ENCODE measurements at regions not wholly inside any gene's neighbourhood (a gene's known extent, or its start where the extent isn't known, plus 50 kb on each side); places are given as distances from the start of the nearest gene placed in this dataset.

- DNase-seq (ENCODE audit: low read depth, low spot score) (no peak), ATAC-seq (no peak)
- Histone ChIP-seq H3K79me2 (ENCODE audit: insufficient read depth, low read length) (no peaks in the 10 kb centered on the region), H3K36me3 (ENCODE audit: control insufficient read depth in 1 of 2, insufficient read depth in 2 of 2, low read length in 2 of 2) (no peaks in the 10 kb centered on the region), H3K9me2 (ENCODE audit: insufficient read depth) (no peaks in the 10 kb centered on the region), H3K27me3 (ENCODE audit: insufficient read depth, low read length) (no peaks in the 10 kb centered on the region), H2AFZ (ENCODE audit: low read depth, low read length, poor library complexity, severe bottlenecking) (no peak overlapping the region), H3K9me3 (ENCODE audit: control insufficient read depth in 1 of 2, insufficient read depth in 1 of 2, low read depth in 1 of 2, low read length in 2 of 2) (no peaks in the 10 kb centered on the region), H4K20me1 (ENCODE audit: insufficient read depth) (no peaks in the 10 kb centered on the region), H3K9ac (ENCODE audit: low read length) (no peak overlapping the region), H3K4me3 (replicated peaks in 1 of 2; ENCODE audit: low read depth in 1 of 2, low read length in 2 of 2) (no peak overlapping the region), H3K4me1 (ENCODE audit: control insufficient read depth in 1 of 2, insufficient read depth in 2 of 2, low read length in 2 of 2) (no peaks in the 10 kb centered on the region), H3K27ac (ENCODE audit: low read depth, low read length) (no peak overlapping the region), H3K4me2 (ENCODE audit: low read length) (no peak overlapping the region)
- intact Hi-C loops (cut with micrococcal nuclease) = no loop called here
- ChIA-PET RAD21 (ENCODE audit: low non-redundant PET in 1 of 2, low total read pairs in 2 of 2, uncharacterized antibody in 2 of 2, unreplicated experiment in 2 of 2) (no interaction called here), POLR2A (no interaction called here), CTCF (no interaction called here)
- no TSS peak for BruUV-seq (replicated peaks)
- TF ChIP-seq ELF1 (IDR thresholded peaks at IDR 0.05; ENCODE audit: borderline replicate concordance, low read depth) (no peak), JUND (IDR thresholded peaks at IDR 0.05) (no peak), EZH2phosphoT487 (IDR thresholded peaks at IDR 0.05; ENCODE audit: borderline replicate concordance) (no peak), TCF7L2 (IDR thresholded peaks at IDR 0.05; ENCODE audit: borderline replicate concordance, extremely low read depth, insufficient read depth, insufficient read length) (no peak), RAD21 (IDR thresholded peaks at IDR 0.05; ENCODE audit: low read depth) (no peak), ATF3 (IDR thresholded peaks at IDR 0.05) (no peak), POLR2A (IDR thresholded peaks at IDR 0.05; ENCODE audit: borderline replicate concordance, extremely low read depth, insufficient read depth, insufficient read length) (no peak), SP1 (IDR thresholded peaks at IDR 0.05; ENCODE audit: low read depth) (no peak), YY1 (IDR thresholded peaks at IDR 0.05; ENCODE audit: extremely low read depth, insufficient replicate concordance, low read depth, low read length) (no peak), FOSL1 (IDR thresholded peaks at IDR 0.05; ENCODE audit: low read depth) (no peak), CEBPB (IDR thresholded peaks at IDR 0.05; ENCODE audit: low read depth) (no peak), SIN3A (IDR thresholded peaks at IDR 0.05; ENCODE audit: low read depth) (no peak), ZNF274 (IDR thresholded peaks at IDR 0.05; ENCODE audit: low read depth, low read length) (no peak), SRF (IDR thresholded peaks at IDR 0.05; ENCODE audit: low read depth) (no peak), MAX (IDR thresholded peaks at IDR 0.05) (no peak), POLR2AphosphoS5 (IDR thresholded peaks at IDR 0.05; ENCODE audit: low read depth, low read length) (no peak), EGR1 (IDR thresholded peaks at IDR 0.05; ENCODE audit: low read depth) (no peak)
- TF ChIP-seq, protein P1, sequence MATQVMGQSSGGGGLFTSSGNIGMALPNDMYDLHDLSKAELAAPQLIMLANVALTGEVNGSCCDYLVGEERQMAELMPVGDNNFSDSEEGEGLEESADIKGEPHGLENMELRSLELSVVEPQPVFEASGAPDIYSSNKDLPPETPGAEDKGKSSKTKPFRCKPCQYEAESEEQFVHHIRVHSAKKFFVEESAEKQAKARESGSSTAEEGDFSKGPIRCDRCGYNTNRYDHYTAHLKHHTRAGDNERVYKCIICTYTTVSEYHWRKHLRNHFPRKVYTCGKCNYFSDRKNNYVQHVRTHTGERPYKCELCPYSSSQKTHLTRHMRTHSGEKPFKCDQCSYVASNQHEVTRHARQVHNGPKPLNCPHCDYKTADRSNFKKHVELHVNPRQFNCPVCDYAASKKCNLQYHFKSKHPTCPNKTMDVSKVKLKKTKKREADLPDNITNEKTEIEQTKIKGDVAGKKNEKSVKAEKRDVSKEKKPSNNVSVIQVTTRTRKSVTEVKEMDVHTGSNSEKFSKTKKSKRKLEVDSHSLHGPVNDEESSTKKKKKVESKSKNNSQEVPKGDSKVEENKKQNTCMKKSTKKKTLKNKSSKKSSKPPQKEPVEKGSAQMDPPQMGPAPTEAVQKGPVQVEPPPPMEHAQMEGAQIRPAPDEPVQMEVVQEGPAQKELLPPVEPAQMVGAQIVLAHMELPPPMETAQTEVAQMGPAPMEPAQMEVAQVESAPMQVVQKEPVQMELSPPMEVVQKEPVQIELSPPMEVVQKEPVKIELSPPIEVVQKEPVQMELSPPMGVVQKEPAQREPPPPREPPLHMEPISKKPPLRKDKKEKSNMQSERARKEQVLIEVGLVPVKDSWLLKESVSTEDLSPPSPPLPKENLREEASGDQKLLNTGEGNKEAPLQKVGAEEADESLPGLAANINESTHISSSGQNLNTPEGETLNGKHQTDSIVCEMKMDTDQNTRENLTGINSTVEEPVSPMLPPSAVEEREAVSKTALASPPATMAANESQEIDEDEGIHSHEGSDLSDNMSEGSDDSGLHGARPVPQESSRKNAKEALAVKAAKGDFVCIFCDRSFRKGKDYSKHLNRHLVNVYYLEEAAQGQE (IDR thresholded peaks at IDR 0.05; ENCODE audit: low read depth) = no peak
Measured at GRCh38 chr22:48800886-48801607, 1026.6 kb downstream of the BRD1 start.
